T47D (cell line): ENCODE measurements at regions not wholly inside any gene's neighbourhood (a gene's known extent, or its start where the extent isn't known, plus 50 kb on each side); places are given as distances from the start of the nearest gene placed in this dataset.
A peak's percentile ranks its signal among the peaks of the same experiment; 100 is the strongest.
"Not testable (repeated sequence)": the region's sequence is repeated elsewhere in the genome, so short reads cannot be mapped to it uniquely, and the experiment has no call there.

Experiments used
- DNase-seq, 2 experiments: peaks; one replicate each; pipeline versions ENCODE4 v3.0.0 to v3.0.0-alpha.2; 2011 to 2012; ENCODE audit warnings: low read depth in 1 of 2, low spot score in 1 of 2
- in situ Hi-C: cut with HindIII; loops from 2 replicates; pipeline ENCODE4 v1.10.0; 2016; ENCODE audit warnings: low sequenced_read_pairs, low pct_unique_long_range_greater_than_20kb

GRCh38 chr1:145191272-145191675 is 50.7 kb downstream of the PPIAL4D start:
- in situ Hi-C loops, DNase-seq: not testable (repeated sequence)

- DNase-seq, in situ Hi-C loops: not testable (repeated sequence)
Measured at GRCh38 chr1:145189543-145190030, 52.4 kb downstream of the PPIAL4D start.

- DNase-seq, in situ Hi-C loops: not testable (repeated sequence)
Measured at GRCh38 chr1:145188869-145189542, 53.0 kb downstream of the PPIAL4D start.

- in situ Hi-C loops = not testable (repeated sequence)
- DNase-seq = peak in 1 of 2 experiments; percentile 0
Measured at GRCh38 chr1:145182606-145183413, 59.2 kb downstream of the PPIAL4D start.

- DNase-seq, in situ Hi-C loops: not testable (repeated sequence)
Measured at GRCh38 chr1:145176285-145176925, 65.6 kb downstream of the PPIAL4D start.

GRCh38 chr1:145174377-145174776 is 67.6 kb downstream of the PPIAL4D start:
- DNase-seq, in situ Hi-C loops: not testable (repeated sequence)

- DNase-seq, in situ Hi-C loops: not testable (repeated sequence)
Measured at GRCh38 chr1:145168220-145168848, 72.6 kb downstream of the FAM72D start.

- DNase-seq, in situ Hi-C loops: not testable (repeated sequence)
Measured at GRCh38 chr1:145164360-145164759, 68.6 kb downstream of the FAM72D start.
